ENCODE measurements at regions not wholly inside any gene's neighbourhood (a gene's known extent, or its start where the extent isn't known, plus 50 kb on each side); places are given as distances from the start of the nearest gene placed in this dataset.

DNA sequence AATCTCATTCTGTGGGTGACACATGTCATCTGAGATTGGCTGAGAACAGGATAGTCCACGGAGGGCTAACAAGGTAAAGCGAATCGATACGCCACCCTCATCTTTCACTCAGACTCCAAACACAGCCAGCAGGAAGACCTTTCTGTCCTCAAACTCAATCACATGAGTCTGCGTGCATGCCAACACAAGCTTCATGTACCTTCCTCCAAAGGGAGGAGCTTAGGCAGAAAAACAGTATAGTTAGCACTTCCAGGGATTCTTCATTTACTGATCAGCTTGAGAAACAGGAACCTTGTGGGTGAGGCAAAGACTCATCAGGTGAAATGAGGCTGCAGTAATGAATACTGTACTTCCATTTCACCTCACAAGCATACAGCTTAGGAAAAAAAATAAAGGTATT is 767.1 kb upstream of the API5 start:
- Histone ChIP-seq H3K4me3 (ENCODE audit: low read length) (no peak overlapping the region), H3K9ac (ENCODE audit: low read length) (no peak overlapping the region), H3K27me3 (ENCODE audit: insufficient read depth, low read depth, low read length) (no peaks in the 10 kb centered on the region), H3K36me3 (ENCODE audit: insufficient read depth, low read length) (no peaks in the 10 kb centered on the region), H3K27ac (ENCODE audit: low read length) (no peak overlapping the region), H3K79me2 (replicated peaks; ENCODE audit: insufficient read depth, low read length) (no peaks in the 10 kb centered on the region), H3K4me2 (ENCODE audit: low read length) (no peak overlapping the region), H3K9me3 (ENCODE audit: low read length) (no peaks in the 10 kb centered on the region), H2AFZ (ENCODE audit: low read depth, low read length) (no peak overlapping the region), H4K20me1 (ENCODE audit: insufficient read depth) (no peaks in the 10 kb centered on the region), H3F3A (ENCODE audit: insufficient read depth, low read length, poor library complexity, severe bottlenecking) (no peaks in the 10 kb centered on the region), H3K9me2 (ENCODE audit: insufficient read depth, low read length) (no peaks in the 10 kb centered on the region)
- TF ChIP-seq POLR2AphosphoS5 (IDR thresholded peaks at IDR 0.05): no peak
- no peak for TF ChIP-seq EZH2 (IDR thresholded peaks at IDR 0.05; ENCODE audit: borderline replicate concordance, insufficient read depth, low read length, poor library complexity, severe bottlenecking)
- TF ChIP-seq SMC3 (conservative IDR thresholded peaks at IDR 0.05; ENCODE audit: poor library complexity): no peak
- no peak for TF ChIP-seq MXI1 (conservative IDR thresholded peaks at IDR 0.05; ENCODE audit: poor library complexity, severe bottlenecking)
- TF ChIP-seq, protein P1, sequence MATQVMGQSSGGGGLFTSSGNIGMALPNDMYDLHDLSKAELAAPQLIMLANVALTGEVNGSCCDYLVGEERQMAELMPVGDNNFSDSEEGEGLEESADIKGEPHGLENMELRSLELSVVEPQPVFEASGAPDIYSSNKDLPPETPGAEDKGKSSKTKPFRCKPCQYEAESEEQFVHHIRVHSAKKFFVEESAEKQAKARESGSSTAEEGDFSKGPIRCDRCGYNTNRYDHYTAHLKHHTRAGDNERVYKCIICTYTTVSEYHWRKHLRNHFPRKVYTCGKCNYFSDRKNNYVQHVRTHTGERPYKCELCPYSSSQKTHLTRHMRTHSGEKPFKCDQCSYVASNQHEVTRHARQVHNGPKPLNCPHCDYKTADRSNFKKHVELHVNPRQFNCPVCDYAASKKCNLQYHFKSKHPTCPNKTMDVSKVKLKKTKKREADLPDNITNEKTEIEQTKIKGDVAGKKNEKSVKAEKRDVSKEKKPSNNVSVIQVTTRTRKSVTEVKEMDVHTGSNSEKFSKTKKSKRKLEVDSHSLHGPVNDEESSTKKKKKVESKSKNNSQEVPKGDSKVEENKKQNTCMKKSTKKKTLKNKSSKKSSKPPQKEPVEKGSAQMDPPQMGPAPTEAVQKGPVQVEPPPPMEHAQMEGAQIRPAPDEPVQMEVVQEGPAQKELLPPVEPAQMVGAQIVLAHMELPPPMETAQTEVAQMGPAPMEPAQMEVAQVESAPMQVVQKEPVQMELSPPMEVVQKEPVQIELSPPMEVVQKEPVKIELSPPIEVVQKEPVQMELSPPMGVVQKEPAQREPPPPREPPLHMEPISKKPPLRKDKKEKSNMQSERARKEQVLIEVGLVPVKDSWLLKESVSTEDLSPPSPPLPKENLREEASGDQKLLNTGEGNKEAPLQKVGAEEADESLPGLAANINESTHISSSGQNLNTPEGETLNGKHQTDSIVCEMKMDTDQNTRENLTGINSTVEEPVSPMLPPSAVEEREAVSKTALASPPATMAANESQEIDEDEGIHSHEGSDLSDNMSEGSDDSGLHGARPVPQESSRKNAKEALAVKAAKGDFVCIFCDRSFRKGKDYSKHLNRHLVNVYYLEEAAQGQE (IDR thresholded peaks at IDR 0.05; ENCODE audit: borderline replicate concordance): no peak
- TF ChIP-seq TAF1 (IDR thresholded peaks at IDR 0.05; ENCODE audit: low read depth): no peak
- no peak for TF ChIP-seq EP300 (conservative IDR thresholded peaks at IDR 0.05; ENCODE audit: poor library complexity, severe bottlenecking)
- TF ChIP-seq RAD21 (conservative IDR thresholded peaks at IDR 0.05): no peak
- no peak for TF ChIP-seq CTCF (IDR thresholded peaks at IDR 0.05; ENCODE audit: poor library complexity, severe bottlenecking)

GRCh38 chr11:42545954-42546353 is 765.8 kb upstream of the API5 start:
- no peaks in the 10 kb centered on the region for H4K20me1 ChIP-seq (ENCODE audit: insufficient read depth)
- no peak for TF ChIP-seq RAD21 (conservative IDR thresholded peaks at IDR 0.05)
- no peak for TF ChIP-seq EP300 (conservative IDR thresholded peaks at IDR 0.05; ENCODE audit: poor library complexity, severe bottlenecking)
- no peak for TF ChIP-seq EZH2 (IDR thresholded peaks at IDR 0.05; ENCODE audit: borderline replicate concordance, insufficient read depth, low read length, poor library complexity, severe bottlenecking)
- TF ChIP-seq TAF1 (IDR thresholded peaks at IDR 0.05; ENCODE audit: low read depth): no peak

More at GRCh38 chr11:42545954-42546353, 765.8 kb upstream of the API5 start:
- no peaks in the 10 kb centered on the region for H3K79me2 ChIP-seq (replicated peaks; ENCODE audit: insufficient read depth, low read length)
- no peak overlapping the region for H3K4me3 ChIP-seq (ENCODE audit: low read length)
- no peak overlapping the region for H2AFZ ChIP-seq (ENCODE audit: low read depth, low read length)
- no peaks in the 10 kb centered on the region for H3K27me3 ChIP-seq (ENCODE audit: insufficient read depth, low read depth, low read length)
- H3K27ac ChIP-seq (ENCODE audit: low read length): no peak overlapping the region
- no peaks in the 10 kb centered on the region for H3K9me3 ChIP-seq (ENCODE audit: low read length)
- no peaks in the 10 kb centered on the region for H3F3A ChIP-seq (ENCODE audit: insufficient read depth, low read length, poor library complexity, severe bottlenecking)
- H3K36me3 ChIP-seq (ENCODE audit: insufficient read depth, low read length): no peaks in the 10 kb centered on the region
- H3K4me2 ChIP-seq (ENCODE audit: low read length): no peak overlapping the region
- H3K9ac ChIP-seq (ENCODE audit: low read length): no peak overlapping the region
- H3K9me2 ChIP-seq (ENCODE audit: insufficient read depth, low read length): no peaks in the 10 kb centered on the region
